IPS-20b (cell line): ENCODE measurements at regions not wholly inside any gene's neighbourhood (a gene's known extent, or its start where the extent isn't known, plus 50 kb on each side); places are given as distances from the start of the nearest gene placed in this dataset.
"Not testable (repeated sequence)": the region's sequence is repeated elsewhere in the genome, so short reads cannot be mapped to it uniquely, and the experiment has no call there.

Experiments
- H3K27ac ChIP-seq: one replicate; pipeline ENCODE4 v1.5.1; 2013; ENCODE audit warnings: low read length
- H3K27me3 ChIP-seq: 2 replicates; pipeline ENCODE4 v1.6.1; 2013; ENCODE audit warnings: mild to moderate bottlenecking, low read length, inconsistent platforms; ENCODE audit not compliant: insufficient read depth
- H3K36me3 ChIP-seq: 2 replicates; pipeline ENCODE4 v1.6.1; 2013; ENCODE audit warnings: low read depth, mild to moderate bottlenecking, inconsistent platforms, low read length, moderate library complexity; ENCODE audit not compliant: insufficient read depth
- H3K4me1 ChIP-seq: 2 replicates; pipeline ENCODE4 v1.6.1; 2013; ENCODE audit warnings: mild to moderate bottlenecking, control low read depth, inconsistent platforms, low read length, moderate library complexity; ENCODE audit not compliant: insufficient read depth
- H3K4me3 ChIP-seq: 2 replicates; pipeline ENCODE4 v1.5.1; 2013; ENCODE audit warnings: mild to moderate bottlenecking, low read length, inconsistent platforms
- H3K9ac ChIP-seq: 2 replicates; pipeline ENCODE4 v1.6.1; 2013; ENCODE audit warnings: low read depth, mild to moderate bottlenecking, inconsistent platforms, low read length, moderate library complexity
- H3K9me3 ChIP-seq: 2 replicates; pipeline ENCODE4 v1.6.1; 2013; ENCODE audit warnings: mild to moderate bottlenecking, low read depth, low read length, inconsistent platforms; ENCODE audit not compliant: insufficient read depth

GRCh38 chr17:27086526-27086925, 207.4 kb upstream of the WSB1 start:
- Histone ChIP-seq H3K27me3 (no peaks in the 10 kb centered on the region), H3K36me3 (no peaks in the 10 kb centered on the region), H3K27ac (no peak overlapping the region), H3K4me3 (no peak overlapping the region), H3K9ac (no peak overlapping the region), H3K4me1 (no peaks in the 10 kb centered on the region), H3K9me3 (peaks cover 96% of the 10 kb centered on the region)

- H3K9ac ChIP-seq, result no peak overlapping the region
- no peaks in the 10 kb centered on the region for H3K4me1 ChIP-seq
- no peaks in the 10 kb centered on the region for H3K36me3 ChIP-seq
- H3K27me3 ChIP-seq, result no peaks in the 10 kb centered on the region
- no peak overlapping the region for H3K27ac ChIP-seq
- H3K4me3 ChIP-seq, result no peak overlapping the region
- H3K9me3 ChIP-seq, result peaks cover 89% of the 10 kb centered on the region
Observed at GRCh38 chr17:27087935-27088766, 205.8 kb upstream of the WSB1 start.

- Histone ChIP-seq H3K36me3 (no peaks in the 10 kb centered on the region), H3K27me3 (no peaks in the 10 kb centered on the region), H3K4me1 (no peaks in the 10 kb centered on the region), H3K4me3 (no peak overlapping the region), H3K27ac (no peak overlapping the region), H3K9me3 (peaks cover 89% of the 10 kb centered on the region), H3K9ac (no peak overlapping the region)
Observed at GRCh38 chr17:27088767-27089078, 205.2 kb upstream of the WSB1 start.

GRCh38 chr17:27089079-27089928, 204.6 kb upstream of the WSB1 start:
- H3K36me3 ChIP-seq, H3K27me3 ChIP-seq, H3K4me3 ChIP-seq, H3K27ac ChIP-seq, H3K4me1 ChIP-seq, H3K9ac ChIP-seq: not testable (repeated sequence)
- peaks cover 88% of the 10 kb centered on the region for H3K9me3 ChIP-seq

GRCh38 chr17:27089929-27090247, 204.0 kb upstream of the WSB1 start:
- H3K4me3 ChIP-seq, result no peak overlapping the region

GRCh38 chr17:27090450-27091042, 203.4 kb upstream of the WSB1 start:
- not testable (repeated sequence) for H3K4me1 ChIP-seq, H3K27me3 ChIP-seq, H3K36me3 ChIP-seq, H3K9ac ChIP-seq, H3K27ac ChIP-seq, H3K4me3 ChIP-seq
- peaks cover 85% of the 10 kb centered on the region for H3K9me3 ChIP-seq

More at GRCh38 chr17:27089929-27090247, 204.0 kb upstream of the WSB1 start:
- Histone ChIP-seq H3K4me1 (no peaks in the 10 kb centered on the region), H3K36me3 (no peaks in the 10 kb centered on the region), H3K9me3 (peaks cover 87% of the 10 kb centered on the region), H3K27ac (no peak overlapping the region), H3K9ac (no peak overlapping the region), H3K27me3 (no peaks in the 10 kb centered on the region)

- no peaks in the 10 kb centered on the region for H3K27me3 ChIP-seq
- H3K9ac ChIP-seq, result no peak overlapping the region
- no peak overlapping the region for H3K4me3 ChIP-seq
- H3K36me3 ChIP-seq, result no peaks in the 10 kb centered on the region
- H3K27ac ChIP-seq, result no peak overlapping the region
- H3K9me3 ChIP-seq, result peaks cover 85% of the 10 kb centered on the region
- no peaks in the 10 kb centered on the region for H3K4me1 ChIP-seq
Observed at GRCh38 chr17:27091043-27091497, 202.8 kb upstream of the WSB1 start.

GRCh38 chr17:27094179-27094578, 199.7 kb upstream of the WSB1 start:
- peaks cover 67% of the 10 kb centered on the region for H3K9me3 ChIP-seq
- not testable (repeated sequence) for H3K27ac ChIP-seq, H3K4me1 ChIP-seq, H3K9ac ChIP-seq, H3K27me3 ChIP-seq, H3K4me3 ChIP-seq, H3K36me3 ChIP-seq

- not testable (repeated sequence) for H3K36me3 ChIP-seq, H3K4me3 ChIP-seq
Observed at GRCh38 chr17:27095821-27096220, 198.1 kb upstream of the WSB1 start.

GRCh38 chr17:27099266-27099665, 194.6 kb upstream of the WSB1 start:
- not testable (repeated sequence) for H3K27ac ChIP-seq, H3K9ac ChIP-seq, H3K27me3 ChIP-seq, H3K4me3 ChIP-seq, H3K4me1 ChIP-seq, H3K36me3 ChIP-seq
- peaks cover 24% of the 10 kb centered on the region for H3K9me3 ChIP-seq

More at GRCh38 chr17:27095821-27096220, 198.1 kb upstream of the WSB1 start:
- not testable (repeated sequence) for H3K4me1 ChIP-seq, H3K27ac ChIP-seq, H3K27me3 ChIP-seq, H3K9ac ChIP-seq
- peaks cover 50% of the 10 kb centered on the region for H3K9me3 ChIP-seq

GRCh38 chr17:27104605-27105221, 189.2 kb upstream of the WSB1 start:
- peaks cover 44% of the 10 kb centered on the region for H3K9me3 ChIP-seq
- not testable (repeated sequence) for H3K27ac ChIP-seq, H3K4me1 ChIP-seq, H3K27me3 ChIP-seq, H3K4me3 ChIP-seq, H3K36me3 ChIP-seq, H3K9ac ChIP-seq
